ENCODE measurements at regions not wholly inside any gene's neighbourhood (a gene's known extent, or its start where the extent isn't known, plus 50 kb on each side); places are given as distances from the start of the nearest gene placed in this dataset.

DNA sequence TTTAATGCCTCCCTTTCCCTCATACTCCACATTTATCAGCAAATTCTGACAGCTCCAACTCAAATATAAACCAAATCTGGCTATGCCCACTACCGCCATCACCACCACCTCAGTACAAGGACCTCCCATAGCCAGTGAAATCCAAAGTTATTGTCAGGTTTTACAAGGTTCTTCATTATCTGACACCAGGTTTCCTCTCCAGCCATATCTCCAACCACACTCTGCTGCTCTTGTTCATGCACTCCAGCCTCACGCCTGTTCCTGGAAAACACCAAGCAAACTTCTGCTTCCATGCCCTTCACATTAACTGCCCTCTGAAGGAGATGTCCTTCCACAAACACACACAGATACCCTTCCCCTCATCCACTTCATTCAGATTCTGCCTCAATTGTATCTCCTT lies 102.2 kb upstream of the MIR17HG start:
- no peak for DNase-seq (ENCODE audit: insufficient read length, low spot score, missing footprints)
- H3K27me3 ChIP-seq (ENCODE audit: insufficient read depth, low read length) = no peaks in the 10 kb centered on the region
- H4K20me1 ChIP-seq (ENCODE audit: insufficient read depth, low read length) = no peaks in the 10 kb centered on the region
- no peak overlapping the region for H3K4me2 ChIP-seq (ENCODE audit: insufficient read depth, low read length)
- TF ChIP-seq, protein P1, sequence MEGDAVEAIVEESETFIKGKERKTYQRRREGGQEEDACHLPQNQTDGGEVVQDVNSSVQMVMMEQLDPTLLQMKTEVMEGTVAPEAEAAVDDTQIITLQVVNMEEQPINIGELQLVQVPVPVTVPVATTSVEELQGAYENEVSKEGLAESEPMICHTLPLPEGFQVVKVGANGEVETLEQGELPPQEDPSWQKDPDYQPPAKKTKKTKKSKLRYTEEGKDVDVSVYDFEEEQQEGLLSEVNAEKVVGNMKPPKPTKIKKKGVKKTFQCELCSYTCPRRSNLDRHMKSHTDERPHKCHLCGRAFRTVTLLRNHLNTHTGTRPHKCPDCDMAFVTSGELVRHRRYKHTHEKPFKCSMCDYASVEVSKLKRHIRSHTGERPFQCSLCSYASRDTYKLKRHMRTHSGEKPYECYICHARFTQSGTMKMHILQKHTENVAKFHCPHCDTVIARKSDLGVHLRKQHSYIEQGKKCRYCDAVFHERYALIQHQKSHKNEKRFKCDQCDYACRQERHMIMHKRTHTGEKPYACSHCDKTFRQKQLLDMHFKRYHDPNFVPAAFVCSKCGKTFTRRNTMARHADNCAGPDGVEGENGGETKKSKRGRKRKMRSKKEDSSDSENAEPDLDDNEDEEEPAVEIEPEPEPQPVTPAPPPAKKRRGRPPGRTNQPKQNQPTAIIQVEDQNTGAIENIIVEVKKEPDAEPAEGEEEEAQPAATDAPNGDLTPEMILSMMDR (IDR thresholded peaks at IDR 0.05; ENCODE audit: extremely low read depth, low read depth, low read length) = no peak
- no peak overlapping the region for H2AFZ ChIP-seq (ENCODE audit: low read length)
- H3K4me1 ChIP-seq (ENCODE audit: insufficient read depth, low read length) = no peaks in the 10 kb centered on the region
- H3K9me3 ChIP-seq (ENCODE audit: low read depth, low read length) = no peaks in the 10 kb centered on the region
- H3K27ac ChIP-seq (ENCODE audit: low read depth, low read length) = no peak overlapping the region
- no peak overlapping the region for H3K4me3 ChIP-seq (ENCODE audit: insufficient read depth, low read length)
- no peaks in the 10 kb centered on the region for H3K79me2 ChIP-seq (ENCODE audit: insufficient read depth, low read length)
- H3K36me3 ChIP-seq (ENCODE audit: insufficient read depth, low read length) = no peaks in the 10 kb centered on the region

DNA sequence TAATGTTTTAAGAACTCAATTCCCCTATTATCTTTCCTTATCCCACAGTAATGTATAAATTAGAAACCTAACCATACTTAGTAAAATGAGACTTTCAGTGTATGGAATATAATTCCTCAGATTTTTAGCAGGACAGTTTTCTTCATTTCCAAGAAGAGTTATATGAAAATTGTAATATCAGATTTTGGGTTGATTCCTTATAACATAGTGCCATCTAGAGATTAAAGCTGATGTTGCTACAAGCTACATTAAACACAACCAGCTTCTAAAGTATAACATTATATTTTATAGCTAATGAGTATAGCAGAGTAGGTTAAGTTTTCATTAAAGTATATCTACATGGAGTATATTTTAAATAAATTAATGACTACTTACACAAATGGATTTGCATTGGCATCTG lies 99.7 kb upstream of the MIR17HG start:
- H3K9me3 ChIP-seq (ENCODE audit: low read depth, low read length) = no peaks in the 10 kb centered on the region
- H2AFZ ChIP-seq (ENCODE audit: low read length) = no peak overlapping the region
- H3K27me3 ChIP-seq (ENCODE audit: insufficient read depth, low read length) = no peaks in the 10 kb centered on the region
- no peaks in the 10 kb centered on the region for H3K79me2 ChIP-seq (ENCODE audit: insufficient read depth, low read length)
- TF ChIP-seq, protein P1 (IDR thresholded peaks at IDR 0.05; ENCODE audit: extremely low read depth, low read depth, low read length) = no peak
- H3K4me1 ChIP-seq (ENCODE audit: insufficient read depth, low read length) = no peaks in the 10 kb centered on the region
- no peak for DNase-seq (ENCODE audit: insufficient read length, low spot score, missing footprints)
- no peak overlapping the region for H3K4me3 ChIP-seq (ENCODE audit: insufficient read depth, low read length)
- no peaks in the 10 kb centered on the region for H4K20me1 ChIP-seq (ENCODE audit: insufficient read depth, low read length)
- no peak overlapping the region for H3K4me2 ChIP-seq (ENCODE audit: insufficient read depth, low read length)
- H3K27ac ChIP-seq (ENCODE audit: low read depth, low read length) = no peak overlapping the region
- no peaks in the 10 kb centered on the region for H3K36me3 ChIP-seq (ENCODE audit: insufficient read depth, low read length)

DNA sequence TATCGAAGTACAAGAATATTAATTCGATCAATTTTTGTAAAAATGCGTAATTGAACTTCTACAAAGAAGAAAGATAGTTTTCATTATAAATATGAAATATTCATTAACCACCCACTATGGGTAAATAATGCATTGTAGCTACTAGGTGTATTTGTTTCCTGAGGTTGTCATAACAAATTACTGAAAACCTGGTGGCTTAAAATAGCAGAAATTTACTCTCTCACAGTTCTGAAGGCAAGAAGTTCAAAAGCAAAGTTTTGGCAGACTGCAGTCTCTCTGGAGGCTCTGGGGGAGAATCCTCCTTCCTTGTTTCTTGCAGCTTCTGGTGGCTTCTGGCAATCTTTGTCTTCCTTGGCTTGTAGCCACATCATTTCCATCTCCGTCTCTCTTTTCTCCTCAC lies 99.2 kb upstream of the MIR17HG start:
- Histone ChIP-seq H3K27me3 (ENCODE audit: insufficient read depth, low read length) (no peaks in the 10 kb centered on the region), H3K4me2 (ENCODE audit: insufficient read depth, low read length) (no peak overlapping the region), H3K79me2 (ENCODE audit: insufficient read depth, low read length) (no peaks in the 10 kb centered on the region), H3K27ac (ENCODE audit: low read depth, low read length) (no peak overlapping the region), H2AFZ (ENCODE audit: low read length) (no peak overlapping the region), H4K20me1 (ENCODE audit: insufficient read depth, low read length) (no peaks in the 10 kb centered on the region), H3K36me3 (ENCODE audit: insufficient read depth, low read length) (no peaks in the 10 kb centered on the region), H3K4me1 (ENCODE audit: insufficient read depth, low read length) (no peaks in the 10 kb centered on the region), H3K4me3 (ENCODE audit: insufficient read depth, low read length) (no peak overlapping the region), H3K9me3 (ENCODE audit: low read depth, low read length) (no peaks in the 10 kb centered on the region)
- DNase-seq (ENCODE audit: insufficient read length, low spot score, missing footprints) = no peak
- TF ChIP-seq, protein P1 (IDR thresholded peaks at IDR 0.05; ENCODE audit: extremely low read depth, low read depth, low read length) = no peak

DNA sequence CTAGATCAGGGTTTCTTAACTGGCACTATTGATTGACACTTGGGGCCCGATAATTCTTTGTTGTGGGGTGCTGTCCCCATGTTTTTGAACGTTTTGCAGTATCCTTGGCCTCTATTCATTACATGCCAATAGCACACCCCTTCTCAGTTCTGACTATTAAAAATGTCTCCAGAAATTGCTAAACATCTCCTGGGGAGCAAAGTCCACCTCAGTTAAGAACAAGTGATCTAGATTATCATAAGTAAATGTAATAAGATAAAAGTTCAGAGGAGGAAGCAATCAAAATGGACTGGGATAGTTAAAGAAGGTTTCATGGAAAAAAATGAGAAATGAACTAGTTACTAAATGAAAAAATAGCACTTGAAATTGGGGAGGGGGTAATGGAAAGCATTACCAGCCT lies 98.1 kb upstream of the MIR17HG start:
- Histone ChIP-seq H3K36me3 (ENCODE audit: insufficient read depth, low read length) (no peaks in the 10 kb centered on the region), H3K27ac (ENCODE audit: low read depth, low read length) (no peak overlapping the region), H2AFZ (ENCODE audit: low read length) (no peak overlapping the region), H3K4me2 (ENCODE audit: insufficient read depth, low read length) (no peak overlapping the region), H3K79me2 (ENCODE audit: insufficient read depth, low read length) (no peaks in the 10 kb centered on the region), H3K4me3 (ENCODE audit: insufficient read depth, low read length) (no peak overlapping the region), H3K9me3 (ENCODE audit: low read depth, low read length) (no peaks in the 10 kb centered on the region), H3K27me3 (ENCODE audit: insufficient read depth, low read length) (no peaks in the 10 kb centered on the region), H4K20me1 (ENCODE audit: insufficient read depth, low read length) (no peaks in the 10 kb centered on the region), H3K4me1 (ENCODE audit: insufficient read depth, low read length) (no peaks in the 10 kb centered on the region)
- TF ChIP-seq, protein P1 (IDR thresholded peaks at IDR 0.05; ENCODE audit: extremely low read depth, low read depth, low read length) = no peak
- no peak for DNase-seq (ENCODE audit: insufficient read length, low spot score, missing footprints)

Measured in osteoblast (primary cell).